ENCODE measurements at regions not wholly inside any gene's neighbourhood (a gene's known extent, or its start where the extent isn't known, plus 50 kb on each side); places are given as distances from the start of the nearest gene placed in this dataset.

DNA sequence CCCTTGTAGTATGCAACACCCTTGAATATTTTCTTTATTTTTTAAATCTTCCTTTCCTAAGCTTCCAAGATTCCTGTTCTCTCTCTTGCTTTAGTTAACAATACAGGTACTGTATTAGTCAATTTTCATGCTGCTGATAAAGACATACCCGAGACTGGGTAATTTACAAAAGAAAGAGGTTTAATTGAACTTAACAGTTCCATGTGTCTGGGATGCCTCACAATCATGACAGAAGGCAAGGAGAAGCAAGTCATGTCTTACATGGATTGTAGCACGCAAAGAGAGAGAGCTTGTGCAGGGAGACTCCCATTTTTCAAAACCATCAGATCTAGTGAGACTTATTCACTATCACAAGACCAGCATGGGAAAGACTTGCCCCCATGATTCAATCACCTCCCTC is 1024.3 kb downstream of the PCDH9 start:
- no peak for DNase-seq (ENCODE audit: low read depth, low spot score)
- H3K36me3 ChIP-seq (ENCODE audit: insufficient read depth, insufficient read length, low read length), result no peaks in the 10 kb centered on the region
- no peak for TF ChIP-seq ZNF274 (IDR thresholded peaks at IDR 0.05; ENCODE audit: low read depth, low read length)
- TF ChIP-seq SUZ12 (IDR thresholded peaks at IDR 0.05; ENCODE audit: extremely low read depth, insufficient read depth, insufficient read length), result no peak
- no peak for TF ChIP-seq YY1 (IDR thresholded peaks at IDR 0.05; ENCODE audit: insufficient read depth, insufficient read length)

GRCh38 chr13:66200555-66200954 is 1029.6 kb downstream of the PCDH9 start:
- H3K36me3 ChIP-seq (ENCODE audit: insufficient read depth, insufficient read length, low read length), result no peaks in the 10 kb centered on the region
- H3K4me3 ChIP-seq (ENCODE audit: insufficient read length, low read depth), result no peak overlapping the region
- no peaks in the 10 kb centered on the region for H3K4me1 ChIP-seq (ENCODE audit: insufficient read depth, insufficient read length)
- H3K9ac ChIP-seq (ENCODE audit: insufficient read length, low read depth), result no peak overlapping the region
- no peak for DNase-seq (ENCODE audit: low read depth, low spot score)
- no peak for TF ChIP-seq ZNF274 (IDR thresholded peaks at IDR 0.05; ENCODE audit: low read depth, low read length)
- no peak for TF ChIP-seq YY1 (IDR thresholded peaks at IDR 0.05; ENCODE audit: insufficient read depth, insufficient read length)
- TF ChIP-seq SUZ12 (IDR thresholded peaks at IDR 0.05; ENCODE audit: extremely low read depth, insufficient read depth, insufficient read length), result no peak
- no peaks in the 10 kb centered on the region for H3K9me3 ChIP-seq (ENCODE audit: insufficient read depth, low read length)
- no peaks in the 10 kb centered on the region for H3K27me3 ChIP-seq (ENCODE audit: insufficient read depth, insufficient read length)

More for the DNA sequence above, 1024.3 kb downstream of the PCDH9 start:
- H3K9ac ChIP-seq (ENCODE audit: insufficient read length, low read depth), result no peak overlapping the region
- H3K4me3 ChIP-seq (ENCODE audit: insufficient read length, low read depth), result no peak overlapping the region
- H3K9me3 ChIP-seq (ENCODE audit: insufficient read depth, low read length), result no peaks in the 10 kb centered on the region
- no peaks in the 10 kb centered on the region for H3K27me3 ChIP-seq (ENCODE audit: insufficient read depth, insufficient read length)
- no peaks in the 10 kb centered on the region for H3K4me1 ChIP-seq (ENCODE audit: insufficient read depth, insufficient read length)

DNA sequence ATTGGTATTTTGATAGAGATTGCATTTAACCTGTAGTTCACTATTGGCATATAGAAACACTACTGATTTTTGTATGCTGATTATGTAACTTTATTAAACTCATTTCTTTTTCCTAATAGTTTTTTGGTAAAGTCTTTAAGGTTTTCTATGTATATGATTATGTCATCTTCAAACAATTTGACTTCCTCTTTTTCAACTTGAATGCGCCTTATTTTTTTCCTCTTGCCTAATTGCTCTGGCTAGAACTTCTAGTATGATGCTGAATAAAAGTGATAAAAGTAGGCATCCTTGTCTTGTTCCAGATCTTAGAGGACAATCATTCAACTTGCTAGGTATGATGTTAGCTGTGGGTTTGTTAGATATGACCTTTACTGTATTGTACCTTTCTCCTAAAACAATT is 1034.9 kb downstream of the PCDH9 start:
- H3K27me3 ChIP-seq (ENCODE audit: insufficient read depth, insufficient read length), result no peaks in the 10 kb centered on the region
- DNase-seq (ENCODE audit: low read depth, low spot score), result no peak
- H3K9me3 ChIP-seq (ENCODE audit: insufficient read depth, low read length), result no peaks in the 10 kb centered on the region
- H3K36me3 ChIP-seq (ENCODE audit: insufficient read depth, insufficient read length, low read length), result no peaks in the 10 kb centered on the region
- no peak overlapping the region for H3K4me3 ChIP-seq (ENCODE audit: insufficient read length, low read depth)
- no peaks in the 10 kb centered on the region for H3K4me1 ChIP-seq (ENCODE audit: insufficient read depth, insufficient read length)
- TF ChIP-seq ZNF274 (IDR thresholded peaks at IDR 0.05; ENCODE audit: low read depth, low read length) (no peak), YY1 (IDR thresholded peaks at IDR 0.05; ENCODE audit: insufficient read depth, insufficient read length) (no peak), SUZ12 (IDR thresholded peaks at IDR 0.05; ENCODE audit: extremely low read depth, insufficient read depth, insufficient read length) (no peak)
- no peak overlapping the region for H3K9ac ChIP-seq (ENCODE audit: insufficient read length, low read depth)

- Histone ChIP-seq H3K4me1 (ENCODE audit: insufficient read depth, insufficient read length) (no peaks in the 10 kb centered on the region), H3K9me3 (ENCODE audit: insufficient read depth, low read length) (no peaks in the 10 kb centered on the region), H3K9ac (ENCODE audit: insufficient read length, low read depth) (no peak overlapping the region), H3K4me3 (ENCODE audit: insufficient read length, low read depth) (no peak overlapping the region), H3K27me3 (ENCODE audit: insufficient read depth, insufficient read length) (no peaks in the 10 kb centered on the region), H3K36me3 (ENCODE audit: insufficient read depth, insufficient read length, low read length) (no peaks in the 10 kb centered on the region)
- TF ChIP-seq SUZ12 (IDR thresholded peaks at IDR 0.05; ENCODE audit: extremely low read depth, insufficient read depth, insufficient read length) (no peak), YY1 (IDR thresholded peaks at IDR 0.05; ENCODE audit: insufficient read depth, insufficient read length) (no peak), ZNF274 (IDR thresholded peaks at IDR 0.05; ENCODE audit: low read depth, low read length) (no peak)
- DNase-seq (ENCODE audit: low read depth, low spot score), result no peak
These were observed 1040.2 kb downstream of the PCDH9 start for GRCh38 chr13:66189986-66190385.

- Histone ChIP-seq H3K27me3 (ENCODE audit: insufficient read depth, insufficient read length) (no peaks in the 10 kb centered on the region), H3K36me3 (ENCODE audit: insufficient read depth, insufficient read length, low read length) (no peaks in the 10 kb centered on the region), H3K9ac (ENCODE audit: insufficient read length, low read depth) (no peak overlapping the region), H3K4me3 (ENCODE audit: insufficient read length, low read depth) (no peak overlapping the region), H3K9me3 (ENCODE audit: insufficient read depth, low read length) (no peaks in the 10 kb centered on the region), H3K4me1 (ENCODE audit: insufficient read depth, insufficient read length) (no peaks in the 10 kb centered on the region)
- DNase-seq (ENCODE audit: low read depth, low spot score), result no peak
- TF ChIP-seq SUZ12 (IDR thresholded peaks at IDR 0.05; ENCODE audit: extremely low read depth, insufficient read depth, insufficient read length), result no peak
- TF ChIP-seq YY1 (IDR thresholded peaks at IDR 0.05; ENCODE audit: insufficient read depth, insufficient read length), result no peak
These were observed 1049.3 kb downstream of the PCDH9 start for GRCh38 chr13:66180836-66181235.

GRCh38 chr13:66171920-66172319 is 1058.2 kb downstream of the PCDH9 start:
- H3K4me1 ChIP-seq (ENCODE audit: insufficient read depth, insufficient read length), result no peaks in the 10 kb centered on the region
- no peak for DNase-seq (ENCODE audit: low read depth, low spot score)
- H3K36me3 ChIP-seq (ENCODE audit: insufficient read depth, insufficient read length, low read length), result no peaks in the 10 kb centered on the region
- no peaks in the 10 kb centered on the region for H3K27me3 ChIP-seq (ENCODE audit: insufficient read depth, insufficient read length)
- no peaks in the 10 kb centered on the region for H3K9me3 ChIP-seq (ENCODE audit: insufficient read depth, low read length)
- TF ChIP-seq SUZ12 (IDR thresholded peaks at IDR 0.05; ENCODE audit: extremely low read depth, insufficient read depth, insufficient read length), result no peak
- TF ChIP-seq ZNF274 (IDR thresholded peaks at IDR 0.05; ENCODE audit: low read depth, low read length), result no peak
- no peak for TF ChIP-seq YY1 (IDR thresholded peaks at IDR 0.05; ENCODE audit: insufficient read depth, insufficient read length)
- H3K4me3 ChIP-seq (ENCODE audit: insufficient read length, low read depth), result no peak overlapping the region
- no peak overlapping the region for H3K9ac ChIP-seq (ENCODE audit: insufficient read length, low read depth)

- DNase-seq (ENCODE audit: low read depth, low spot score), result no peak
- TF ChIP-seq YY1 (IDR thresholded peaks at IDR 0.05; ENCODE audit: insufficient read depth, insufficient read length), result no peak
- TF ChIP-seq ZNF274 (IDR thresholded peaks at IDR 0.05; ENCODE audit: low read depth, low read length), result no peak
- no peak for TF ChIP-seq SUZ12 (IDR thresholded peaks at IDR 0.05; ENCODE audit: extremely low read depth, insufficient read depth, insufficient read length)
- no peaks in the 10 kb centered on the region for H3K27me3 ChIP-seq (ENCODE audit: insufficient read depth, insufficient read length)
- H3K4me1 ChIP-seq (ENCODE audit: insufficient read depth, insufficient read length), result no peaks in the 10 kb centered on the region
- no peaks in the 10 kb centered on the region for H3K9me3 ChIP-seq (ENCODE audit: insufficient read depth, low read length)
- H3K9ac ChIP-seq (ENCODE audit: insufficient read length, low read depth), result no peak overlapping the region
- no peak overlapping the region for H3K4me3 ChIP-seq (ENCODE audit: insufficient read length, low read depth)
- H3K36me3 ChIP-seq (ENCODE audit: insufficient read depth, insufficient read length, low read length), result no peaks in the 10 kb centered on the region
These were observed 1067.7 kb downstream of the PCDH9 start for GRCh38 chr13:66162470-66162869.

GRCh38 chr13:66159511-66159910 is 1070.6 kb downstream of the PCDH9 start:
- Histone ChIP-seq H3K36me3 (ENCODE audit: insufficient read depth, insufficient read length, low read length) (no peaks in the 10 kb centered on the region), H3K9ac (ENCODE audit: insufficient read length, low read depth) (no peak overlapping the region), H3K4me1 (ENCODE audit: insufficient read depth, insufficient read length) (no peaks in the 10 kb centered on the region), H3K9me3 (ENCODE audit: insufficient read depth, low read length) (no peaks in the 10 kb centered on the region), H3K27me3 (ENCODE audit: insufficient read depth, insufficient read length) (no peaks in the 10 kb centered on the region), H3K4me3 (ENCODE audit: insufficient read length, low read depth) (no peak overlapping the region)
- no peak for TF ChIP-seq ZNF274 (IDR thresholded peaks at IDR 0.05; ENCODE audit: low read depth, low read length)
- no peak for TF ChIP-seq YY1 (IDR thresholded peaks at IDR 0.05; ENCODE audit: insufficient read depth, insufficient read length)
- TF ChIP-seq SUZ12 (IDR thresholded peaks at IDR 0.05; ENCODE audit: extremely low read depth, insufficient read depth, insufficient read length), result no peak
- DNase-seq (ENCODE audit: low read depth, low spot score), result no peak
